H1 (cell line): ENCODE measurements at regions not wholly inside any gene's neighbourhood (a gene's known extent, or its start where the extent isn't known, plus 50 kb on each side); places are given as distances from the start of the nearest gene placed in this dataset.

Experiments used
- CTCF ChIA-PET: fragments of 300-600 bp; sonication (Branson Sonifier 250); formaldehyde crosslinking; loops from one replicate; lab custom pipeline; 2021; ENCODE audit not compliant: partially characterized antibody; lab: Charles Lee
- POLR2A ChIA-PET: fragments of 300-600 bp; sonication (Branson Sonifier 250); formaldehyde crosslinking; loops from one replicate; lab custom pipeline; 2021; ENCODE audit warnings: inconsistent platforms; ENCODE audit not compliant: partially characterized antibody; lab: Charles Lee
- DNase-seq, 2 experiments: peaks; one replicate each; pipeline versions ENCODE4 v3.0.0 to v3.0.0-alpha.2; 2010 to 2022; ENCODE audit warnings: low spot score in 2 of 2, low read depth in 1 of 2, mixed read lengths in 1 of 2
- FAIRE-seq: peaks from 2 replicates; lab custom pipeline; 2011; peaks lifted over from hg19 to GRCh38; lab: Jason Lieb, UNC
- H2AFZ ChIP-seq: 2 replicates; pipeline ENCODE4 v1.8.1; 2012; ENCODE audit warnings: low read length, inconsistent platforms
- H2AK5ac ChIP-seq: 2 replicates; pipeline ENCODE4 v1.6.1; 2013; ENCODE audit warnings: low read depth, low read length
- H2BK120ac ChIP-seq: replicated peaks from 2 replicates; pipeline ENCODE3; 2013; ENCODE audit warnings: low read depth, low read length, inconsistent platforms
- H2BK12ac ChIP-seq: 2 replicates; pipeline ENCODE4 v1.6.1; 2013; ENCODE audit warnings: low read depth, low read length
- H2BK15ac ChIP-seq: 2 replicates; pipeline ENCODE4 v1.6.1; 2013; ENCODE audit warnings: low read length
- H2BK20ac ChIP-seq: 2 replicates; pipeline ENCODE4 v1.6.1; 2013; ENCODE audit warnings: low read length
- H2BK5ac ChIP-seq: 2 replicates; pipeline ENCODE4 v1.6.1; 2013; ENCODE audit warnings: low read depth, low read length
- H3K14ac ChIP-seq: 2 replicates; pipeline ENCODE4 v1.6.1; 2013; ENCODE audit warnings: inconsistent platforms; ENCODE audit not compliant: insufficient read length
- H3K18ac ChIP-seq: 2 replicates; pipeline ENCODE4 v1.6.1; 2013; ENCODE audit warnings: low read length; ENCODE audit errors: extremely low read depth
- H3K23ac ChIP-seq: 2 replicates; pipeline ENCODE4 v1.6.1; 2013; ENCODE audit warnings: inconsistent platforms; ENCODE audit not compliant: insufficient read length
- H3K23me2 ChIP-seq: 2 replicates; pipeline ENCODE4 v1.6.1; 2013; ENCODE audit warnings: low read depth, low read length
- H3K27ac ChIP-seq: 2 replicates; pipeline ENCODE4 v1.6.1; 2011; ENCODE audit warnings: low read depth, low read length, inconsistent platforms
- H3K27me3 ChIP-seq, 4 experiments: replicated peaks in 1 of 4; 1 replicate in 1 of 4; 2 replicates in 3 of 4; pipeline versions ENCODE4 v1.6.1 to v1.8.1; 2011 to 2013; ENCODE audit warnings: low read length in 3 of 4, mild to moderate bottlenecking in 3 of 4, inconsistent platforms in 2 of 4, mixed read lengths in 2 of 4, moderate library complexity in 1 of 4; ENCODE audit not compliant: control insufficient read depth in 3 of 4, insufficient read depth in 3 of 4; ENCODE audit errors: extremely low read depth in 1 of 4
- H3K36me3 ChIP-seq, 4 experiments: 2 replicates each; pipeline versions ENCODE4 v1.6.1 to v1.8.1; 2011 to 2013; ENCODE audit warnings: mild to moderate bottlenecking in 4 of 4, low read length in 3 of 4, moderate library complexity in 2 of 4, control low read depth in 1 of 4, inconsistent platforms in 1 of 4; ENCODE audit not compliant: insufficient read depth in 4 of 4, control insufficient read depth in 2 of 4
- H3K4ac ChIP-seq: replicated peaks from 2 replicates; pipeline ENCODE3; 2013; ENCODE audit warnings: low read length, low read depth, mixed read lengths, inconsistent platforms; ENCODE audit not compliant: insufficient read length
- H3K4me1 ChIP-seq, 4 experiments: replicated peaks in 1 of 4; 1 replicate in 1 of 4; 2 replicates in 3 of 4; pipeline versions ENCODE4 v1.6.1 to v1.8.1; 2011 to 2013; ENCODE audit warnings: low read length in 3 of 4, inconsistent platforms in 2 of 4, mixed read lengths in 1 of 4; ENCODE audit not compliant: insufficient read depth in 4 of 4, control insufficient read depth in 3 of 4
- H3K4me2 ChIP-seq, 2 experiments: 2 replicates each; pipeline versions ENCODE4 v1.6.1 to v1.8.1; 2011 to 2013; ENCODE audit warnings: low read depth in 2 of 2, low read length in 2 of 2, control low read depth in 1 of 2, inconsistent platforms in 1 of 2, mild to moderate bottlenecking in 1 of 2; ENCODE audit not compliant: insufficient read depth in 1 of 2
- H3K4me3 ChIP-seq, 4 experiments: fragments of 200-600, 300-600 bp in 1 of 4; sonication (generic), shearing (Covaris generic), sonication (Bioruptor Twin) in 1 of 4; 2 replicates each; pipeline versions ENCODE4 v1.5.1 to v1.8.1; 2011 to 2016; ENCODE audit warnings: low read length in 4 of 4, low read depth in 3 of 4, control low read depth in 2 of 4, inconsistent platforms in 2 of 4, mild to moderate bottlenecking in 2 of 4, mixed read lengths in 1 of 4, moderate library complexity in 1 of 4; ENCODE audit not compliant: insufficient read depth in 2 of 4; ENCODE audit errors: extremely low read depth in 1 of 4
- H3K56ac ChIP-seq: replicated peaks from 2 replicates; pipeline ENCODE3; 2013; ENCODE audit warnings: low read depth, mild to moderate bottlenecking, mixed read lengths, low read length, inconsistent platforms; ENCODE audit not compliant: insufficient read length
- H3K79me1 ChIP-seq: 2 replicates; pipeline ENCODE4 v1.6.1; 2013; ENCODE audit warnings: low read depth, low read length, control low read depth
- H3K79me2 ChIP-seq, 2 experiments: 2 replicates each; pipeline versions ENCODE4 v1.6.1 to v1.8.1; 2012 to 2013; ENCODE audit warnings: low read length in 2 of 2, mild to moderate bottlenecking in 2 of 2, inconsistent platforms in 1 of 2; ENCODE audit not compliant: insufficient read depth in 2 of 2, control insufficient read depth in 1 of 2
- H3K9ac ChIP-seq, 4 experiments: replicated peaks in 1 of 4; 1 replicate in 1 of 4; 2 replicates in 3 of 4; pipeline versions ENCODE4 v1.6.1 to v1.8.1; 2011 to 2013; ENCODE audit warnings: low read depth in 3 of 4, low read length in 3 of 4, control low read depth in 2 of 4, mild to moderate bottlenecking in 2 of 4, moderate library complexity in 2 of 4, inconsistent platforms in 1 of 4; ENCODE audit errors: extremely low read depth in 1 of 4
- H3K9me3 ChIP-seq, 2 experiments: 2 replicates each; pipeline versions ENCODE4 v1.6.1 to v1.8.1; 2012 to 2013; ENCODE audit warnings: mild to moderate bottlenecking in 2 of 2, moderate library complexity in 2 of 2, control low read depth in 1 of 2, inconsistent platforms in 1 of 2, low read depth in 1 of 2, low read length in 1 of 2, mixed read lengths in 1 of 2; ENCODE audit not compliant: insufficient read depth in 2 of 2
- H4K20me1 ChIP-seq, 2 experiments: replicated peaks in 1 of 2; 2 replicates each; pipeline versions ENCODE3 to v1.8.1; 2011 to 2013; ENCODE audit warnings: inconsistent platforms in 2 of 2, low read length in 2 of 2, mild to moderate bottlenecking in 1 of 2; ENCODE audit not compliant: insufficient read depth in 2 of 2, control insufficient read depth in 1 of 2
- H4K5ac ChIP-seq: 2 replicates; pipeline ENCODE4 v1.6.1; 2013; ENCODE audit warnings: low read length, low read depth, mixed read lengths, inconsistent platforms; ENCODE audit not compliant: insufficient read length
- H4K8ac ChIP-seq: 2 replicates; pipeline ENCODE4 v1.8.0; 2013; ENCODE audit warnings: mild to moderate bottlenecking, moderate library complexity, low read length, inconsistent platforms; ENCODE audit not compliant: insufficient read depth; ENCODE audit errors: extremely low read depth
- H4K91ac ChIP-seq: replicated peaks from 2 replicates; pipeline ENCODE3; 2013; ENCODE audit warnings: low read length, mixed read lengths, inconsistent platforms; ENCODE audit not compliant: insufficient read length
- BACH1 ChIP-seq: IDR thresholded peaks from 2 replicates; pipeline ENCODE4 v1.6.1; 2012; ENCODE audit warnings: low read length, improper control_type of control experiment
- GTF2F1 ChIP-seq: IDR thresholded peaks from 2 replicates; pipeline ENCODE4 v1.6.1; 2012; ENCODE audit warnings: low read depth, low read length, improper control_type of control experiment, borderline replicate concordance
- RNF2 ChIP-seq: fragments of 200-900, 300-1000 bp; sonication (generic); IDR thresholded peaks from 2 replicates; pipeline ENCODE4 v1.7.1; 2016; ENCODE audit warnings: borderline replicate concordance, low read depth, mild to moderate bottlenecking, antibody characterized with exemption, low read length; ENCODE audit not compliant: poor library complexity, severe bottlenecking; ENCODE audit errors: missing control alignments
- SP4 ChIP-seq: IDR thresholded peaks from 2 replicates; pipeline ENCODE4 v1.6.1; 2012; ENCODE audit warnings: low read length, inconsistent platforms
- TAF7 ChIP-seq: optimal IDR thresholded peaks from 2 replicates; pipeline ENCODE3; 2011; ENCODE audit warnings: low read depth, mild to moderate bottlenecking, inconsistent platforms, low read length, moderate library complexity, borderline replicate concordance
- YY1 ChIP-seq: IDR thresholded peaks from 2 replicates; pipeline ENCODE4 v1.6.1; 2011; ENCODE audit warnings: low read depth, mild to moderate bottlenecking, low read length
- WGBS, 2 experiments: shearing (Covaris generic) in 1 of 2; methylation state at CpG; one replicate each; pipeline versions ENCODE4 v1.1.6 to v1.1.7; 2013 to 2015; ENCODE audit warnings: low lambda C conversion rate in 2 of 2, mixed read lengths in 2 of 2, inconsistent platforms in 1 of 2, low coverage in 1 of 2, missing lambda C conversion rate in 1 of 2; ENCODE audit not compliant: insufficient replicate concordance in 2 of 2, insufficient coverage in 1 of 2, insufficient read length in 1 of 2; ENCODE audit errors: extremely low coverage in 1 of 2, missing lambda C conversion rate in 1 of 2; 5-methylcytosine and 5-hydroxymethylcytosine counted together
- TF ChIP-seq, protein P1 (sequence below), 3 experiments: IDR thresholded peaks; 1 replicate in 2 of 3; 2 replicates in 1 of 3; pipeline versions ENCODE4 v1.5.1 to v1.6.1; 2011; ENCODE audit warnings: low read length in 3 of 3, mild to moderate bottlenecking in 3 of 3, inconsistent platforms in 2 of 3, low read depth in 1 of 3, moderate library complexity in 1 of 3; ENCODE audit not compliant: insufficient read depth in 1 of 3; ENCODE audit errors: control extremely low read depth in 1 of 3

DNA sequence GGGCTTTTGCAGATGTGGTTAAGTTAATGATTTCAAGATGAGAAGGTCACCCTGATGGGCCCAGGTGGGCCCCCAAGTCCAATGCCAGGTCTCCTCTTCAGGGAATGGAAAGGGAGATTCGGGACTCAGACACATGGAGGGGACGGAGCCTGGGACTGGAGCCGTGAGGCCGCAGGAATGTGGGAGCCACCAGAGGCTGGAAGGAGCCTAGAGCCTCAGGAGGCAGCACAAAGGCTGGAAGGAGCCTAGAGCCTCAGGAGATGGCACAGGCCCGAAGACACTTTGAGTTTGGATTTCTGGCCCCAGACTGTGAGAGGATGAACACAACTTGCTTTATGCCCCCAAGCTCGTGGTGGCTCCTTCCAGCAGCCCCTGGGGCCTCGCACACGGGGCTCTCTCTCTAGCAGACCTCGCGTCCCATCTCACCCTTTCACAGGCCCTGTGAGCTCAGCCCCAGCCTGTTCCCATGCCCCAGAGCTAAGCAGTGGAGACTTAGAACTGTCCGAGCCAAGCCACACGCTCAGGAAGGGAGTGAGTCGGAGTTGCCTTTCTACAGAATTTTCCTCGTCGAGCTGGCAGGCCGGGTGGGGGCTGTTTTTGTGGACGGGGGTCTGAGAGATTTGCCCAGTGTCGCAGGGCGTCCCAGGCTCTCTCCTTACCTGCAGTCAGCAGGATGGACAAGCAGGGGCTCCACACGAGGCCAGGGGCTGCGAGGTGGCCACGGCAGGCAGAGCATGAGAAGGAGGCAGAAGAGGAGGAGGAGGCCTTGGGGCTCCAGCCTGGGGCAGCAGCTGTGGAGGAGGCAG, 937.6 kb downstream of the BRD1 start:
- H3K9me3 ChIP-seq, result peaks cover 0 to 3% of the 10 kb centered on the region in 2 experiments; a peak in 1 of 4 replicates
- H3K36me3 ChIP-seq, result no peaks in the 10 kb centered on the region
- no peak overlapping the region for H3K56ac ChIP-seq
- POLR2A ChIA-PET, result no interaction called here
- H3K18ac ChIP-seq, result no peak overlapping the region; the same call in 1 of the 2 replicates
- no peak overlapping the region for H3K23ac ChIP-seq
- TF ChIP-seq BACH1 (no peak), YY1 (no peak), SP4 (no peak), RNF2 (no peak), TAF7 (no peak), GTF2F1 (no peak)
- TF ChIP-seq, protein P1, sequence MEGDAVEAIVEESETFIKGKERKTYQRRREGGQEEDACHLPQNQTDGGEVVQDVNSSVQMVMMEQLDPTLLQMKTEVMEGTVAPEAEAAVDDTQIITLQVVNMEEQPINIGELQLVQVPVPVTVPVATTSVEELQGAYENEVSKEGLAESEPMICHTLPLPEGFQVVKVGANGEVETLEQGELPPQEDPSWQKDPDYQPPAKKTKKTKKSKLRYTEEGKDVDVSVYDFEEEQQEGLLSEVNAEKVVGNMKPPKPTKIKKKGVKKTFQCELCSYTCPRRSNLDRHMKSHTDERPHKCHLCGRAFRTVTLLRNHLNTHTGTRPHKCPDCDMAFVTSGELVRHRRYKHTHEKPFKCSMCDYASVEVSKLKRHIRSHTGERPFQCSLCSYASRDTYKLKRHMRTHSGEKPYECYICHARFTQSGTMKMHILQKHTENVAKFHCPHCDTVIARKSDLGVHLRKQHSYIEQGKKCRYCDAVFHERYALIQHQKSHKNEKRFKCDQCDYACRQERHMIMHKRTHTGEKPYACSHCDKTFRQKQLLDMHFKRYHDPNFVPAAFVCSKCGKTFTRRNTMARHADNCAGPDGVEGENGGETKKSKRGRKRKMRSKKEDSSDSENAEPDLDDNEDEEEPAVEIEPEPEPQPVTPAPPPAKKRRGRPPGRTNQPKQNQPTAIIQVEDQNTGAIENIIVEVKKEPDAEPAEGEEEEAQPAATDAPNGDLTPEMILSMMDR (IDR thresholded peaks at IDR 0.05; ENCODE audit: control extremely low read depth in 1 of 3, insufficient read depth in 1 of 3, low read depth in 1 of 3, low read length in 3 of 3), result no peak
- TF ChIP-seq, all 59 proteins: peak for 0
- no peak overlapping the region for H3K9ac ChIP-seq
- no peaks in the 10 kb centered on the region for H3K4me1 ChIP-seq
- no peak overlapping the region for H2BK120ac ChIP-seq
- H3K27ac ChIP-seq, result no peak overlapping the region
- no peak overlapping the region for H4K5ac ChIP-seq
- no peak overlapping the region for H2BK15ac ChIP-seq
- CTCF ChIA-PET, result no interaction called here
- H4K91ac ChIP-seq, result no peak overlapping the region
- DNase-seq (no peak), FAIRE-seq (no peak)
- no peaks in the 10 kb centered on the region for H3K79me2 ChIP-seq
- no peak overlapping the region for H2BK5ac ChIP-seq
- H3K14ac ChIP-seq, result no peak overlapping the region
- no peak overlapping the region for H2BK20ac ChIP-seq
- peaks cover 13% of the 10 kb centered on the region; the same call in 1 of the 2 replicates for H3K23me2 ChIP-seq
- H2AK5ac ChIP-seq, result 0 out of 2 replicates have a peak overlapping the region, but pooled peaks have one; percentile 19
- no peak overlapping the region for H4K8ac ChIP-seq
- H2AFZ ChIP-seq, result no peak overlapping the region
- no peak overlapping the region for H3K4me3 ChIP-seq
- H3K79me1 ChIP-seq, result no peaks in the 10 kb centered on the region
- H3K27me3 ChIP-seq, result peaks cover 0 to 4% (median 2%) of the 10 kb centered on the region in 4 experiments; a peak in 3 of 7 replicates
- no peak overlapping the region for H2BK12ac ChIP-seq
- H4K20me1 ChIP-seq, result peaks cover 0 to 8% of the 10 kb centered on the region in 2 experiments
- 95% methylated on average over 21 of the region's 22 CpGs; no CpG with 5 or more reads in 1 of the 2 experiments for WGBS, 2 experiments
- H3K4me2 ChIP-seq, result no peak overlapping the region
- H3K4ac ChIP-seq, result no peak overlapping the region
